ENCODE measurements at regions not wholly inside any gene's neighbourhood (a gene's known extent, or its start where the extent isn't known, plus 50 kb on each side); places are given as distances from the start of the nearest gene placed in this dataset.

DNA sequence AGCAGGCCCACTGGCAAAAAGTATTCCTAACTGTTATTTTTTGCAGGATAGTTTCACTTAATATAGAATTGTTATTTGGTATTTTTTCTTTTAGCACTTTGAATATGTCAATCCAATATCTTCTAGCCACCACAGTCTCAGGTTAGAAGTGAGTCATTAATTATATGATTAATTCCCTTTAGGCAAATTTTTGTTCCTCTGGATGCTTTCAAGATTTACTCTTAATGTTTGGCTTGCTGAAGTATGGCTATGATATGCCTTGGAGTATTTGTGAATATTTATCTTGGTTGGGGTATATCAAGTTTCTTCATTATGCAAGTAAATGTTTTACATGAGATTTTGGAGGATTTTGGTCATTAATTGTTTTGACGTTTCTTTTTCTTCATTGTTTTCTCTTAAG lies 152.1 kb upstream of the ALCAM start:
- H3K27ac ChIP-seq: no peak overlapping the region
- H3K4me1 ChIP-seq: no peaks in the 10 kb centered on the region
- H3K27me3 ChIP-seq: no peaks in the 10 kb centered on the region
- no peak overlapping the region for H3K4me3 ChIP-seq
- DNase-seq (ENCODE audit: low spot score in 2 of 2): no peak
- TF ChIP-seq, protein P1, sequence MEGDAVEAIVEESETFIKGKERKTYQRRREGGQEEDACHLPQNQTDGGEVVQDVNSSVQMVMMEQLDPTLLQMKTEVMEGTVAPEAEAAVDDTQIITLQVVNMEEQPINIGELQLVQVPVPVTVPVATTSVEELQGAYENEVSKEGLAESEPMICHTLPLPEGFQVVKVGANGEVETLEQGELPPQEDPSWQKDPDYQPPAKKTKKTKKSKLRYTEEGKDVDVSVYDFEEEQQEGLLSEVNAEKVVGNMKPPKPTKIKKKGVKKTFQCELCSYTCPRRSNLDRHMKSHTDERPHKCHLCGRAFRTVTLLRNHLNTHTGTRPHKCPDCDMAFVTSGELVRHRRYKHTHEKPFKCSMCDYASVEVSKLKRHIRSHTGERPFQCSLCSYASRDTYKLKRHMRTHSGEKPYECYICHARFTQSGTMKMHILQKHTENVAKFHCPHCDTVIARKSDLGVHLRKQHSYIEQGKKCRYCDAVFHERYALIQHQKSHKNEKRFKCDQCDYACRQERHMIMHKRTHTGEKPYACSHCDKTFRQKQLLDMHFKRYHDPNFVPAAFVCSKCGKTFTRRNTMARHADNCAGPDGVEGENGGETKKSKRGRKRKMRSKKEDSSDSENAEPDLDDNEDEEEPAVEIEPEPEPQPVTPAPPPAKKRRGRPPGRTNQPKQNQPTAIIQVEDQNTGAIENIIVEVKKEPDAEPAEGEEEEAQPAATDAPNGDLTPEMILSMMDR (IDR thresholded peaks at IDR 0.05): no peak
- intact Hi-C loops (cut with DNase I): no loop called here
- no peaks in the 10 kb centered on the region for H3K9me3 ChIP-seq
- no peaks in the 10 kb centered on the region for H3K36me3 ChIP-seq

DNA sequence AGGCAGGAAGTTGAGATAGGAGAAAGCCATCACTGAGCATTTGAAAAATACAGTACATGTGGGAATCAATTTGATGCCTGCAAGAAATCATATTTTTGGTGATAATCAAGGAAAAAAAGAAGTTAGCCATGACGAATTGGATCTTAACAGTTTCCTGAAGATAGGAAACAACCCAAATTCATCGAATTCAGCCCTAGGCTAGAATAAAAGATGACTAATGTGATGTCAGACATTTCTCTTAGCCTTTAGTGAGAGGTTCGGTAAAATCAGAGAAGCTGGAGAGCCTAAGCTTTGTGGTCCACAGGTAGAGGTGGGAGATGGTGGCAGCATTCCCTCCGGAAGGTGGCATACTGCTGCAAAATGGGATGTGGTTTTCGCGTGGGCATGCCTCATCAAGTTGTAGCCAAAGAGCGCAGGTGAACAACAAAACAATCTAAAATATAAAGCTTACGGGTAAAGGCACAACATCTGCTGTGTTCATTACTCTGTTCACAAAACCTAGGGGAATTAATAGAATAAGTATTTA lies 144.1 kb upstream of the ALCAM start:
- no peaks in the 10 kb centered on the region for H3K27me3 ChIP-seq
- intact Hi-C loops (cut with DNase I): no loop called here
- H3K4me3 ChIP-seq: no peak overlapping the region
- no peaks in the 10 kb centered on the region for H3K9me3 ChIP-seq
- TF ChIP-seq, protein P1 (IDR thresholded peaks at IDR 0.05): no peak
- no peak for DNase-seq (ENCODE audit: low spot score in 2 of 2)
- H3K27ac ChIP-seq: no peak overlapping the region
- no peaks in the 10 kb centered on the region for H3K36me3 ChIP-seq
- H3K4me1 ChIP-seq: no peaks in the 10 kb centered on the region

DNA sequence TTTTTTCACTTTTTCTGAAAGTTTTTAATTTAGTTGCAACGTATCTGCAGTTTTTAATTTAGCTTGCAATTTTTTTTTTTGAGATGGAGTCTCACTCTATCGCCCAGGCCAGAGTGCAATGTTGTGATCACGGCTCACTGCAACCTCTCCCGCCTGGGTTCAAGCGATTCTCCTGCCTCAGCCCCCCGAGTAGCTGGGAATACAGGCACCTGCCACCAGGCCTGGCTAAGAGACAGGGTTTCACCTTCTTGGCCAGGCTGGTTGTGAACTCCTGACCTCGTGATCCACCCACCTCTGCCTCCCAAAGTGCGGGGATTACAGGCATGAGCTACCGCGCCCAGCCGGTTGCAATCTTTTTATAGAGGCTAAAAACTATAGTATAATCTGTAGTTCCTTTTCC lies 142.9 kb upstream of the ALCAM start:
- H3K4me1 ChIP-seq: no peaks in the 10 kb centered on the region
- no peak overlapping the region for H3K4me3 ChIP-seq
- no peak overlapping the region for H3K27ac ChIP-seq
- intact Hi-C loops (cut with DNase I): no loop called here
- no peak for DNase-seq (ENCODE audit: low spot score in 2 of 2)
- peaks cover 0 to 1% of the 10 kb centered on the region in 2 donors for H3K9me3 ChIP-seq
- H3K36me3 ChIP-seq: no peaks in the 10 kb centered on the region
- TF ChIP-seq, protein P1 (IDR thresholded peaks at IDR 0.05): no peak
- no peaks in the 10 kb centered on the region for H3K27me3 ChIP-seq

- Histone ChIP-seq H3K4me1 (no peaks in the 10 kb centered on the region), H3K36me3 (no peaks in the 10 kb centered on the region), H3K4me3 (no peak overlapping the region), H3K27ac (no peak overlapping the region), H3K27me3 (no peaks in the 10 kb centered on the region), H3K9me3 (peaks cover 0 to 7% of the 10 kb centered on the region in 2 donors)
- intact Hi-C loops (cut with DNase I): no loop called here
- TF ChIP-seq, protein P1 (IDR thresholded peaks at IDR 0.05): no peak
- no peak for DNase-seq (ENCODE audit: low spot score in 2 of 2)
These were observed 138.0 kb upstream of the ALCAM start for GRCh38 chr3:105228696-105229095.

GRCh38 chr3:105232553-105232952 lies 134.2 kb upstream of the ALCAM start:
- Histone ChIP-seq H3K36me3 (no peaks in the 10 kb centered on the region), H3K9me3 (peaks cover 0 to 7% of the 10 kb centered on the region in 2 donors), H3K27ac (no peak overlapping the region), H3K4me3 (no peak overlapping the region), H3K27me3 (no peaks in the 10 kb centered on the region), H3K4me1 (no peaks in the 10 kb centered on the region)
- intact Hi-C loops (cut with DNase I): loop anchor here (1.0 kb wide), 1 partner anchor 8 kb away; no protein-coding TSS in a partner anchor
- TF ChIP-seq, protein P1 (IDR thresholded peaks at IDR 0.05): no peak
- no peak for DNase-seq (ENCODE audit: low spot score in 2 of 2)

GRCh38 chr3:105233010-105233409 lies 133.7 kb upstream of the ALCAM start:
- no peaks in the 10 kb centered on the region for H3K4me1 ChIP-seq

More at GRCh38 chr3:105233010-105233409, 133.7 kb upstream of the ALCAM start:
- Histone ChIP-seq H3K4me3 (no peak overlapping the region), H3K27me3 (no peaks in the 10 kb centered on the region), H3K9me3 (peaks cover 0 to 7% of the 10 kb centered on the region in 2 donors), H3K36me3 (no peaks in the 10 kb centered on the region), H3K27ac (no peak overlapping the region)
- intact Hi-C loops (cut with DNase I): no loop called here
- no peak for DNase-seq (ENCODE audit: low spot score in 2 of 2)
- TF ChIP-seq, protein P1 (IDR thresholded peaks at IDR 0.05): no peak

Measured in ascending aorta (tissue), 2 donors.